Prostate gland (tissue), 2 donors: ENCODE measurements at regions not wholly inside any gene's neighbourhood (a gene's known extent, or its start where the extent isn't known, plus 50 kb on each side); places are given as distances from the start of the nearest gene placed in this dataset.

Experiments used
- POLR2A ChIP-seq: fragments of 450-650 bp; IDR thresholded peaks from one replicate; pipeline ENCODE4 v1.6.1; 2016; ENCODE audit warnings: antibody characterized with exemption, mild to moderate bottlenecking
- POLR2AphosphoS5 ChIP-seq: sonication (generic); formaldehyde crosslinking; IDR thresholded peaks from one replicate; pipeline ENCODE4 v1.6.1; 2017; ENCODE audit warnings: antibody characterized with exemption
- TF ChIP-seq, protein P1 (sequence below), 4 experiments: fragments of 200-600 bp in 2 of 4; fragments of 450-650 bp in 2 of 4; sonication (generic) in 2 of 4; IDR thresholded peaks; 1 replicate in 3 of 4; 2 replicates in 1 of 4; pipeline ENCODE4 v1.5.1; 2016 to 2019; ENCODE audit warnings: antibody characterized with exemption in 4 of 4, mild to moderate bottlenecking in 2 of 4, moderate library complexity in 2 of 4

DNA sequence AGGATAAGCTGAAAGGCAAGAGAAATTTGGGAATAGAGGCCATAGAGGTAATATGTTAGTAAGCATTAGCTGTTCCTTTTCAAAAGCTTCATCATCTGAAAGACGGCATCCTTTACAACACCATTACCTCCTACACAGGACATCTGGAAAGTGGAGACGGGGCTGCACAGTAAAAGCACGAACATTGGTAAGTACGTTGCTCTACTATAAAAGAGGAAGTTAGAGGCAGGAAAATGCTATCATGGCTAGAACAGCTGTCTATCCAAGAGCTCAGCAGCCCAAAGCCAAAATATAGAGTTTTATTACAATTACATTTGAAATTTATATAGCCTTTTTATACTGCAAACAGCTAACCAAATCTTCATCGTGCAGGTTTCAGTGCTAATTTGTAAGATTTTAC lies 172.3 kb upstream of the GRIP1 start:
- TF ChIP-seq POLR2A (no peak), POLR2AphosphoS5 (no peak)
- TF ChIP-seq, protein P1, sequence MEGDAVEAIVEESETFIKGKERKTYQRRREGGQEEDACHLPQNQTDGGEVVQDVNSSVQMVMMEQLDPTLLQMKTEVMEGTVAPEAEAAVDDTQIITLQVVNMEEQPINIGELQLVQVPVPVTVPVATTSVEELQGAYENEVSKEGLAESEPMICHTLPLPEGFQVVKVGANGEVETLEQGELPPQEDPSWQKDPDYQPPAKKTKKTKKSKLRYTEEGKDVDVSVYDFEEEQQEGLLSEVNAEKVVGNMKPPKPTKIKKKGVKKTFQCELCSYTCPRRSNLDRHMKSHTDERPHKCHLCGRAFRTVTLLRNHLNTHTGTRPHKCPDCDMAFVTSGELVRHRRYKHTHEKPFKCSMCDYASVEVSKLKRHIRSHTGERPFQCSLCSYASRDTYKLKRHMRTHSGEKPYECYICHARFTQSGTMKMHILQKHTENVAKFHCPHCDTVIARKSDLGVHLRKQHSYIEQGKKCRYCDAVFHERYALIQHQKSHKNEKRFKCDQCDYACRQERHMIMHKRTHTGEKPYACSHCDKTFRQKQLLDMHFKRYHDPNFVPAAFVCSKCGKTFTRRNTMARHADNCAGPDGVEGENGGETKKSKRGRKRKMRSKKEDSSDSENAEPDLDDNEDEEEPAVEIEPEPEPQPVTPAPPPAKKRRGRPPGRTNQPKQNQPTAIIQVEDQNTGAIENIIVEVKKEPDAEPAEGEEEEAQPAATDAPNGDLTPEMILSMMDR (IDR thresholded peaks at IDR 0.05) = no peak
